ENCODE measurements at regions not wholly inside any gene's neighbourhood (a gene's known extent, or its start where the extent isn't known, plus 50 kb on each side); places are given as distances from the start of the nearest gene placed in this dataset.

DNA sequence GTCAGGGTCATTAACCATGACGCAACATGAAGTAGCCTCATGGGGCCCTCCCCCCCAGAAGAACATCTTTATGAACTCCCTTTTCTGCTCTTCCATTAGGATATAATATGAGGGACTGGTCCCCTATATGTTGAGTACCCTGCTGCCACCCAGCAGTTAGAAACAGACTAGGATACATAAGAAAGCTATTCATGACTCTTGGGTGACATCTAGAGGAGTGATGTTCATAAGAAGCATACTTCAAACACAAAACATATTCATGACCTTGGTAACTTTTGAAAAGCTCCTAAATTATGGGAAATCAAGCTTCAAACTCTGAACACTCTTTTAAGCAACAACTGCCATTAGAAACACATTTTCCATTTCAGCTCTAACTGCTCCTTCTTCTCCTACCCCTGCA is 155.2 kb upstream of the SPIN4 start:
- TF ChIP-seq CTCF (IDR thresholded peaks at IDR 0.05) (no peak), POLR2A (IDR thresholded peaks at IDR 0.05) (no peak)
